ENCODE measurements at regions not wholly inside any gene's neighbourhood (a gene's known extent, or its start where the extent isn't known, plus 50 kb on each side); places are given as distances from the start of the nearest gene placed in this dataset.
A peak's percentile ranks its signal among the peaks of the same experiment; 100 is the strongest.

DNA sequence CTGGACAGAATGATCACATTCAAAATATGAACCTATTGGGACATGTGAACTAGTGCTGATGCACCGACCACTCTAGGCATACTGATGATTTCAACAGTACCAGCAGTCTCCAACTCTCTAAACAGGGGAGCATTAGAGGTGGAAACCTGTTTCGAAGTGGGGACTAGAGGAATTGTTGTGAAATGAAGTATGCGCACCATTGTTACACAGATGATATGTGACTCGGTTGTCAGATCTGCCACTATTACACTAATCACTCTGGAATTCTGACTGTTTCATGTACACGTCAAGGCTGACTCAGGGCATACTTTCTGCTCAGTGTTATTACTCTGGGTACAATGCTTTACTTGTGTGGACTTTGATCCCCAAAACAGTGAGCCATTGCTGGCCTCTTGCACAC lies 198.2 kb upstream of the UBE2E2 start:
- TF ChIP-seq EP300 (IDR thresholded peaks at IDR 0.05) (no peak), POLR2A (IDR thresholded peaks at IDR 0.05) (no peak), POLR2AphosphoS5 (IDR thresholded peaks at IDR 0.05) (peak in 1 of 3 donors; percentile 10)
- TF ChIP-seq, protein P1, sequence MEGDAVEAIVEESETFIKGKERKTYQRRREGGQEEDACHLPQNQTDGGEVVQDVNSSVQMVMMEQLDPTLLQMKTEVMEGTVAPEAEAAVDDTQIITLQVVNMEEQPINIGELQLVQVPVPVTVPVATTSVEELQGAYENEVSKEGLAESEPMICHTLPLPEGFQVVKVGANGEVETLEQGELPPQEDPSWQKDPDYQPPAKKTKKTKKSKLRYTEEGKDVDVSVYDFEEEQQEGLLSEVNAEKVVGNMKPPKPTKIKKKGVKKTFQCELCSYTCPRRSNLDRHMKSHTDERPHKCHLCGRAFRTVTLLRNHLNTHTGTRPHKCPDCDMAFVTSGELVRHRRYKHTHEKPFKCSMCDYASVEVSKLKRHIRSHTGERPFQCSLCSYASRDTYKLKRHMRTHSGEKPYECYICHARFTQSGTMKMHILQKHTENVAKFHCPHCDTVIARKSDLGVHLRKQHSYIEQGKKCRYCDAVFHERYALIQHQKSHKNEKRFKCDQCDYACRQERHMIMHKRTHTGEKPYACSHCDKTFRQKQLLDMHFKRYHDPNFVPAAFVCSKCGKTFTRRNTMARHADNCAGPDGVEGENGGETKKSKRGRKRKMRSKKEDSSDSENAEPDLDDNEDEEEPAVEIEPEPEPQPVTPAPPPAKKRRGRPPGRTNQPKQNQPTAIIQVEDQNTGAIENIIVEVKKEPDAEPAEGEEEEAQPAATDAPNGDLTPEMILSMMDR (IDR thresholded peaks at IDR 0.05) = no peak
- peak in 1 of 2 donors; percentile 41 for DNase-seq
- Histone ChIP-seq H3K27ac (no peak overlapping the region), H3K4me1 (peaks cover 0 to 11% (median 4%) of the 10 kb centered on the region in 4 donors), H3K4me3 (no peak overlapping the region), H3K9me3 (no peaks in the 10 kb centered on the region), H3K36me3 (no peaks in the 10 kb centered on the region), H3K27me3 (no peaks in the 10 kb centered on the region)
- 64 to 74% (median 72%) methylated on average over 5 of the region's 5 CpGs for WGBS, 5 donors
- intact Hi-C loops (cut with DNase I; ENCODE audit: low total_unique reads) = no loop called here

DNA sequence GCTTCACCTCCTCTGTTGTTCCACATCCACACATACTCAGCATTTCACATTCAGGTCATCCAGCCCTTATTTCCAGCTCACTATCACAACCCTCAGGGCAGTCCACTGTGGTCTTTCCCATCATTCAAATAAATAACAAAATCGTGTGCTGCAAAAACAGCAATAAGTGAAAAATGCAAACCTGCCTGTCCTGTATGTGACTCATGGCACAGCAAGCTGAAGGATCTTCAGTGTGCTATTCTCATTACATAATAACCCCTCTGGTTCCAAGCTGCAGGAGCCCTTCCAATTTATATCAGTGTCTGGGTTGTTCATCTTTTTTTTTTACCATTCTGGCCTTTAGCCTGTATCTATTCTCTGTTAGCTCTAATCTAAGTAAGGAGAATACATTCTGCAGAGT lies 185.3 kb upstream of the UBE2E2 start:
- intact Hi-C loops (cut with DNase I; ENCODE audit: low total_unique reads) = no loop called here
- Histone ChIP-seq H3K4me3 (no peak overlapping the region), H3K4me1 (no peaks in the 10 kb centered on the region), H3K27me3 (no peaks in the 10 kb centered on the region), H3K27ac (no peak overlapping the region), H3K36me3 (no peaks in the 10 kb centered on the region), H3K9me3 (peaks cover 0 to 6% (median 0%) of the 10 kb centered on the region in 4 donors)
- WGBS, 5 donors = 31 to 45% (median 36%) methylated on average over 1 of the region's 1 CpG
- TF ChIP-seq EP300 (IDR thresholded peaks at IDR 0.05) (no peak), POLR2AphosphoS5 (IDR thresholded peaks at IDR 0.05) (no peak), POLR2A (IDR thresholded peaks at IDR 0.05) (no peak)
- TF ChIP-seq, protein P1 (IDR thresholded peaks at IDR 0.05) = no peak
- no peak for DNase-seq

DNA sequence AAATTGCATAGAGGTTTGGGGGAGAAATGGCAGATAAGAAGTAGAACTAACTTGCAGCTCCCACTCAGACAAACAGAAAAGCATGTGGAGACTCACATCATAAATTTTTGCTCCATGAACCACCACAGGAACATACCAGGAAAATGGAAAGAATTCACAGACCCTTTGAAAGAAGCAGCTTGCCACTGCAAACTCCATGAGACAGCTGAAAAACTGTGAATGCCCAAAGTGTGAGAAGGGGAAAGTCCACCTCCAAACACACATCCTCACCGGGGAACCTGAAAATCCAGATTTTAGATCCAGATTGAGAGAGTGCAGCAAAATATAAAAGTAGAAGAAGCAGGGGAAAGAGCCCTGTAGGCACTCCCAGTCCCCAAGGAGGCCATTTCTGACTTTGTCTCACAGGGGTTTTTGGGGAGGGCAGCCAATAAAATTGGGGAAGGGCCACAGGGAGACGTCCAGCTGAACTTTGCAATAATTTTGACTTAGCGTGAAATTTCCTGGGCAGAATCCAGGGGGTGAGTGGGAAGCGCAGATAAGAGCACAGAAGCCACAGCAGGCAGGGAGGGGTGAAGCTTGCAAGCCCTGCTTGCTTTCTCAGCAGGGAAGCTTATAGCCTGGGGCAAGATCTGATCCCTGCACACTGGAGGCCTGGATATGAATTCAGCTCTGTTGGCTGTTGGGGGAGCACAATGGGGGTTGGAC lies 183.4 kb upstream of the UBE2E2 start:
- Histone ChIP-seq H3K27me3 (no peaks in the 10 kb centered on the region), H3K27ac (no peak overlapping the region), H3K4me3 (no peak overlapping the region), H3K4me1 (no peaks in the 10 kb centered on the region), H3K9me3 (peaks cover 0 to 13% (median 0%) of the 10 kb centered on the region in 4 donors), H3K36me3 (no peaks in the 10 kb centered on the region)
- WGBS, 5 donors = 20 to 39% (median 36%) methylated on average over 4 of the region's 4 CpGs
- DNase-seq = no peak
- TF ChIP-seq POLR2A (IDR thresholded peaks at IDR 0.05) (no peak), EP300 (IDR thresholded peaks at IDR 0.05) (no peak), POLR2AphosphoS5 (IDR thresholded peaks at IDR 0.05) (no peak)
- TF ChIP-seq, protein P1 (IDR thresholded peaks at IDR 0.05) = no peak
- intact Hi-C loops (cut with DNase I; ENCODE audit: low total_unique reads) = no loop called here

DNA sequence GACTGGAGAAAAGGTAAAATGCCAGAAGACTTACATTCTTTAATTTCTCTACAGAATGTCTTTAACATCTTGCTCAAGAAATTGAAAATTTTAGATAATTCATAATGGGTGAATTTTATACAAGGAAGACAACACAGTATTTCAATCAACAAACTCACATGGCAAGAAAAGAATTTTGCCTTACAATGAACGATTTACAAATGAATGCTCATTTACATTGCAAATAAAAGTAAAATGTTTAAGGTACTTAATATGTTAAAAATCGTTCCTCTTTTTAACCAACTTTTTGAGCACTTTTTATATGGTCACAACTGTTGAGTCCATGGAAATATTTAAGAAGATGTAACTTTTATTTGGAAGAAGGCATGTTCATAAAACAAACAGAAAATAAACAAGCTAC lies 174.8 kb upstream of the UBE2E2 start:
- TF ChIP-seq EP300 (IDR thresholded peaks at IDR 0.05) (no peak), POLR2AphosphoS5 (IDR thresholded peaks at IDR 0.05) (no peak), POLR2A (IDR thresholded peaks at IDR 0.05) (no peak)
- TF ChIP-seq, protein P1 (IDR thresholded peaks at IDR 0.05) = no peak
- 24 to 35% (median 30%) methylated on average over 2 of the region's 2 CpGs for WGBS, 5 donors
- no peaks in the 10 kb centered on the region for H3K36me3 ChIP-seq
- no peak overlapping the region for H3K4me3 ChIP-seq
- no peak overlapping the region for H3K27ac ChIP-seq
- no peaks in the 10 kb centered on the region for H3K4me1 ChIP-seq
- intact Hi-C loops (cut with DNase I; ENCODE audit: low total_unique reads) = no loop called here
- H3K9me3 ChIP-seq = peaks cover 0 to 17% (median 3%) of the 10 kb centered on the region in 4 donors
- no peak for DNase-seq
- no peaks in the 10 kb centered on the region for H3K27me3 ChIP-seq

All from stomach (tissue), 8 donors.